ENCODE measurements at regions not wholly inside any gene's neighbourhood (a gene's known extent, or its start where the extent isn't known, plus 50 kb on each side); places are given as distances from the start of the nearest gene placed in this dataset.
"Not testable (repeated sequence)": the region's sequence is repeated elsewhere in the genome, so short reads cannot be mapped to it uniquely, and the experiment has no call there.

GRCh38 chr1:59212706-59213105, 84.2 kb upstream of the FGGY start:
- no peak for DNase-seq (ENCODE audit: low read depth)

- no peak for DNase-seq (ENCODE audit: low read depth)
Measured at GRCh38 chr1:59214248-59215208, 82.4 kb upstream of the FGGY start.

- no peak for DNase-seq (ENCODE audit: low read depth)
Measured at GRCh38 chr1:59215766-59216291, 81.1 kb upstream of the FGGY start.

GRCh38 chr1:59217439-59217838, 79.5 kb upstream of the FGGY start:
- not testable (repeated sequence) for DNase-seq (ENCODE audit: low read depth)

- no peak for DNase-seq (ENCODE audit: low read depth)
Measured at GRCh38 chr1:59218521-59219236, 78.2 kb upstream of the FGGY start.

- DNase-seq (ENCODE audit: low read depth) = no peak
Measured at GRCh38 chr1:59219916-59220315, 77.0 kb upstream of the FGGY start.

- DNase-seq (ENCODE audit: low read depth) = no peak
Measured at GRCh38 chr1:59220356-59220755, 76.5 kb upstream of the FGGY start.

GRCh38 chr1:59223198-59223597, 73.7 kb upstream of the FGGY start:
- DNase-seq (ENCODE audit: low read depth) = no peak

- DNase-seq (ENCODE audit: low read depth) = no peak
Measured at GRCh38 chr1:59223989-59224634, 72.8 kb upstream of the FGGY start.

GRCh38 chr1:59225594-59226316, 71.1 kb upstream of the FGGY start:
- no peak for DNase-seq (ENCODE audit: low read depth)

GRCh38 chr1:59229138-59229537, 67.8 kb upstream of the FGGY start:
- DNase-seq (ENCODE audit: low read depth) = no peak

- no peak for DNase-seq (ENCODE audit: low read depth)
Measured at GRCh38 chr1:59230622-59231021, 66.3 kb upstream of the FGGY start.

- no peak for DNase-seq (ENCODE audit: low read depth)
Measured at GRCh38 chr1:59232216-59232615, 64.7 kb upstream of the FGGY start.

- DNase-seq (ENCODE audit: low read depth) = no peak
Measured at GRCh38 chr1:59233444-59233843, 63.5 kb upstream of the FGGY start.

- no peak for DNase-seq (ENCODE audit: low read depth)
Measured at GRCh38 chr1:59236721-59237545, 60.0 kb upstream of the FGGY start.

- no peak for DNase-seq (ENCODE audit: low read depth)
Measured at GRCh38 chr1:59237900-59238299, 59.0 kb upstream of the FGGY start.

GRCh38 chr1:59238333-59238934, 58.5 kb upstream of the FGGY start:
- no peak for DNase-seq (ENCODE audit: low read depth)

GRCh38 chr1:59238993-59239392, 57.9 kb upstream of the FGGY start:
- no peak for DNase-seq (ENCODE audit: low read depth)

- no peak for DNase-seq (ENCODE audit: low read depth)
Measured at GRCh38 chr1:59241909-59242308, 55.0 kb upstream of the FGGY start.

- DNase-seq (ENCODE audit: low read depth) = no peak
Measured at GRCh38 chr1:59242370-59242769, 54.5 kb upstream of the FGGY start.
